ENCODE measurements at regions not wholly inside any gene's neighbourhood (a gene's known extent, or its start where the extent isn't known, plus 50 kb on each side); places are given as distances from the start of the nearest gene placed in this dataset.

GRCh38 chr3:84077479-84077878, 881.3 kb upstream of the CADM2 start:
- CTCF ChIA-PET = no interaction called here
- Histone ChIP-seq H3K36me3 (ENCODE audit: control insufficient read depth, insufficient read depth, low read length) (no peaks in the 10 kb centered on the region), H3K9me3 (no peaks in the 10 kb centered on the region), H3K4me3 (ENCODE audit: low read depth, low read length) (no peak overlapping the region), H3K4me1 (no peaks in the 10 kb centered on the region), H3K27me3 (replicated peaks; ENCODE audit: control insufficient read depth, insufficient read depth, low read length) (no peaks in the 10 kb centered on the region)
- no peaks in the 10 kb centered on the region for H3K36me3 Mint-ChIP-seq (ENCODE audit: insufficient read depth, unreplicated experiment)
- H3K27ac Mint-ChIP-seq (ENCODE audit: unreplicated experiment) = no peak overlapping the region
- no TSS peak for BruUV-seq (replicated peaks)
- no peak for DNase-seq
- H3K4me1 Mint-ChIP-seq (ENCODE audit: low read depth, unreplicated experiment) = no peaks in the 10 kb centered on the region
- no peaks in the 10 kb centered on the region for H3K9me3 Mint-ChIP-seq (ENCODE audit: unreplicated experiment)
- no peak overlapping the region for H3K4me3 Mint-ChIP-seq (ENCODE audit: unreplicated experiment)
- intact Hi-C loops (cut with micrococcal nuclease; ENCODE audit: unreplicated experiment) = no loop called here
- POLR2A ChIA-PET = no interaction called here
- no peaks in the 10 kb centered on the region for H3K27me3 Mint-ChIP-seq (ENCODE audit: insufficient read depth, unreplicated experiment)
- peak; percentile 14 to 39 for TF ChIP-seq CTCF (IDR thresholded peaks at IDR 0.05; ENCODE audit: insufficient read depth in 1 of 2, low read depth in 1 of 2, low read length in 1 of 2, severe bottlenecking in 1 of 2, unreplicated experiment in 1 of 2)

GRCh38 chr3:84082726-84083125, 876.1 kb upstream of the CADM2 start:
- Mint-ChIP-seq H3K4me1 (ENCODE audit: low read depth, unreplicated experiment) (no peaks in the 10 kb centered on the region), H3K4me3 (ENCODE audit: unreplicated experiment) (no peak overlapping the region), H3K9me3 (ENCODE audit: unreplicated experiment) (no peaks in the 10 kb centered on the region), H3K36me3 (ENCODE audit: insufficient read depth, unreplicated experiment) (no peaks in the 10 kb centered on the region), H3K27me3 (ENCODE audit: insufficient read depth, unreplicated experiment) (no peaks in the 10 kb centered on the region), H3K27ac (ENCODE audit: unreplicated experiment) (no peak overlapping the region)
- Histone ChIP-seq H3K4me1 (no peaks in the 10 kb centered on the region), H3K27me3 (replicated peaks; ENCODE audit: control insufficient read depth, insufficient read depth, low read length) (no peaks in the 10 kb centered on the region), H3K4me3 (ENCODE audit: low read depth, low read length) (no peak overlapping the region), H3K36me3 (ENCODE audit: control insufficient read depth, insufficient read depth, low read length) (no peaks in the 10 kb centered on the region), H3K9me3 (no peaks in the 10 kb centered on the region)
- intact Hi-C loops (cut with micrococcal nuclease; ENCODE audit: unreplicated experiment) = no loop called here
- no TSS peak for BruUV-seq (replicated peaks)
- CTCF ChIA-PET = no interaction called here
- POLR2A ChIA-PET = no interaction called here
- DNase-seq = no peak
- no peak for TF ChIP-seq CTCF (IDR thresholded peaks at IDR 0.05; ENCODE audit: insufficient read depth in 1 of 2, low read depth in 1 of 2, low read length in 1 of 2, severe bottlenecking in 1 of 2, unreplicated experiment in 1 of 2)

- no peak for TF ChIP-seq CTCF (IDR thresholded peaks at IDR 0.05; ENCODE audit: insufficient read depth in 1 of 2, low read depth in 1 of 2, low read length in 1 of 2, severe bottlenecking in 1 of 2, unreplicated experiment in 1 of 2)
- DNase-seq = no peak
- H3K27ac Mint-ChIP-seq (ENCODE audit: unreplicated experiment) = no peak overlapping the region
- no peak overlapping the region for H3K4me3 Mint-ChIP-seq (ENCODE audit: unreplicated experiment)
- H3K36me3 ChIP-seq (ENCODE audit: control insufficient read depth, insufficient read depth, low read length) = no peaks in the 10 kb centered on the region
- H3K9me3 Mint-ChIP-seq (ENCODE audit: unreplicated experiment) = no peaks in the 10 kb centered on the region
- no TSS peak for BruUV-seq (replicated peaks)
- no peaks in the 10 kb centered on the region for H3K36me3 Mint-ChIP-seq (ENCODE audit: insufficient read depth, unreplicated experiment)
- H3K4me1 Mint-ChIP-seq (ENCODE audit: low read depth, unreplicated experiment) = no peaks in the 10 kb centered on the region
- no peaks in the 10 kb centered on the region for H3K4me1 ChIP-seq
- ChIA-PET CTCF (no interaction called here), POLR2A (no interaction called here)
- H3K4me3 ChIP-seq (ENCODE audit: low read depth, low read length) = no peak overlapping the region
- H3K27me3 ChIP-seq (replicated peaks; ENCODE audit: control insufficient read depth, insufficient read depth, low read length) = no peaks in the 10 kb centered on the region
- H3K27me3 Mint-ChIP-seq (ENCODE audit: insufficient read depth, unreplicated experiment) = no peaks in the 10 kb centered on the region
- H3K9me3 ChIP-seq = no peaks in the 10 kb centered on the region
- intact Hi-C loops (cut with micrococcal nuclease; ENCODE audit: unreplicated experiment) = no loop called here
Measured at GRCh38 chr3:84092907-84093306, 865.9 kb upstream of the CADM2 start.
